BE2C (cell line): ENCODE measurements at regions not wholly inside any gene's neighbourhood (a gene's known extent, or its start where the extent isn't known, plus 50 kb on each side); places are given as distances from the start of the nearest gene placed in this dataset.

Source experiments
- DNase-seq: peaks from one replicate; pipeline ENCODE4 v3.0.0-alpha.2; 2020
- H3K27me3 ChIP-seq: fragments of 250-450 bp; sonication (Bioruptor Pico); 2 replicates; pipeline ENCODE4 v1.5.1; 2020; ENCODE audit warnings: mild to moderate bottlenecking
- H3K36me3 ChIP-seq: fragments of 250-450 bp; sonication (Bioruptor Pico); 2 replicates; pipeline ENCODE4 v1.5.1; 2020; ENCODE audit warnings: mild to moderate bottlenecking
- H3K4me1 ChIP-seq: fragments of 250-450 bp; sonication (Bioruptor Pico); 2 replicates; pipeline ENCODE4 v1.5.1; 2020
- H3K4me3 ChIP-seq: 2 replicates; pipeline ENCODE4 v1.5.1; 2011; ENCODE audit warnings: low read depth, low read length
- H3K9me3 ChIP-seq: fragments of 250-450 bp; sonication (Bioruptor Pico); 2 replicates; pipeline ENCODE4 v1.5.1; 2020
- CTCF ChIP-seq: IDR thresholded peaks from 2 replicates; pipeline ENCODE4 v1.5.1; 2012; ENCODE audit warnings: mild to moderate bottlenecking, low read depth, low read length

GRCh38 chr2:213229814-213230213 is 54.5 kb upstream of the SPAG16 start:
- Histone ChIP-seq H3K4me1 (peaks cover 11% of the 10 kb centered on the region), H3K36me3 (no peaks in the 10 kb centered on the region), H3K27me3 (no peaks in the 10 kb centered on the region), H3K4me3 (no peak overlapping the region), H3K9me3 (no peaks in the 10 kb centered on the region)
- no peak for TF ChIP-seq CTCF
- DNase-seq: no peak

GRCh38 chr2:213231966-213232365 is 52.3 kb upstream of the SPAG16 start:
- no peaks in the 10 kb centered on the region for H3K36me3 ChIP-seq
- peaks cover 11% of the 10 kb centered on the region for H3K4me1 ChIP-seq
- H3K9me3 ChIP-seq: no peaks in the 10 kb centered on the region
- no peak for DNase-seq
- no peak overlapping the region for H3K4me3 ChIP-seq
- H3K27me3 ChIP-seq: no peaks in the 10 kb centered on the region
- no peak for TF ChIP-seq CTCF

- Histone ChIP-seq H3K9me3 (no peaks in the 10 kb centered on the region), H3K4me3 (no peak overlapping the region), H3K36me3 (no peaks in the 10 kb centered on the region), H3K4me1 (peaks cover 11% of the 10 kb centered on the region), H3K27me3 (no peaks in the 10 kb centered on the region)
- DNase-seq: no peak
- no peak for TF ChIP-seq CTCF
These were observed 51.4 kb upstream of the SPAG16 start for GRCh38 chr2:213232649-213233437.

- no peak for TF ChIP-seq CTCF
- Histone ChIP-seq H3K36me3 (no peaks in the 10 kb centered on the region), H3K4me3 (no peak overlapping the region), H3K9me3 (no peaks in the 10 kb centered on the region), H3K27me3 (no peaks in the 10 kb centered on the region), H3K4me1 (peaks cover 11% of the 10 kb centered on the region)
- no peak for DNase-seq
These were observed 50.6 kb upstream of the SPAG16 start for GRCh38 chr2:213233438-213234330.
